Calu3 (cell line): ENCODE measurements at regions not wholly inside any gene's neighbourhood (a gene's known extent, or its start where the extent isn't known, plus 50 kb on each side); places are given as distances from the start of the nearest gene placed in this dataset.

Source experiments
- BruUV-seq: library from RNA; stranded (reverse); fragments of 400-500 nt; replicated peaks from 2 replicates; lab custom pipeline; 2021; lab: Mats Ljungman, UMichigan
- CTCF ChIA-PET: fragments of 300-600 bp; sonication (Branson Sonifier 250); formaldehyde crosslinking; loops from one replicate; lab custom pipeline; 2022; ENCODE audit warnings: antibody characterized with exemption; lab: Charles Lee
- DNase-seq: peaks from one replicate; pipeline ENCODE4 v3.0.0; 2022
- H3K27ac Mint-ChIP-seq: one replicate; pipeline ENCODE4 v1.8.0; 2022; ENCODE audit warnings: mixed read lengths; ENCODE audit not compliant: unreplicated experiment
- H3K27me3 Mint-ChIP-seq: one replicate; pipeline ENCODE4 v1.8.0; 2022; ENCODE audit warnings: mixed read lengths; ENCODE audit not compliant: unreplicated experiment
- H3K36me3 Mint-ChIP-seq: one replicate; pipeline ENCODE4 v1.8.0; 2022; ENCODE audit warnings: mild to moderate bottlenecking, moderate library complexity, mixed read lengths; ENCODE audit not compliant: insufficient read depth, unreplicated experiment
- H3K4me1 Mint-ChIP-seq: one replicate; pipeline ENCODE4 v1.8.0; 2022; ENCODE audit warnings: mild to moderate bottlenecking, low read depth, mixed read lengths; ENCODE audit not compliant: unreplicated experiment
- H3K4me3 Mint-ChIP-seq: one replicate; pipeline ENCODE4 v1.8.0; 2022; ENCODE audit warnings: mild to moderate bottlenecking, low read depth, moderate library complexity, mixed read lengths; ENCODE audit not compliant: unreplicated experiment
- H3K9me3 Mint-ChIP-seq: one replicate; pipeline ENCODE4 v1.8.0; 2022; ENCODE audit warnings: low read depth, mixed read lengths; ENCODE audit not compliant: unreplicated experiment
- CTCF ChIP-seq: fragments of 200-600 bp; IDR thresholded peaks from one replicate; pipeline ENCODE4 v1.8.0; 2022; ENCODE audit warnings: antibody characterized with exemption; ENCODE audit not compliant: unreplicated experiment
- intact Hi-C: fragments of 100-400 bp; cut with micrococcal nuclease; formaldehyde crosslinking; loops from one replicate; pipeline ENCODE4 v1.10.0; 2022; ENCODE audit not compliant: unreplicated experiment

- no TSS peak for BruUV-seq
- H3K9me3 Mint-ChIP-seq, result no peaks in the 10 kb centered on the region
- intact Hi-C loops, result no loop called here
- CTCF ChIA-PET, result no interaction called here
- no peaks in the 10 kb centered on the region for H3K27me3 Mint-ChIP-seq
- DNase-seq, result no peak
- H3K4me3 Mint-ChIP-seq, result no peak overlapping the region
- no peak for TF ChIP-seq CTCF
- H3K27ac Mint-ChIP-seq, result no peak overlapping the region
- no peaks in the 10 kb centered on the region for H3K36me3 Mint-ChIP-seq
- H3K4me1 Mint-ChIP-seq, result no peaks in the 10 kb centered on the region
These were observed 434.5 kb downstream of the CAAP1 start for GRCh38 chr9:26458054-26458453.

- no peak for DNase-seq
- H3K27me3 Mint-ChIP-seq, result no peaks in the 10 kb centered on the region
- no peak overlapping the region for H3K27ac Mint-ChIP-seq
- no peak overlapping the region for H3K4me3 Mint-ChIP-seq
- no peaks in the 10 kb centered on the region for H3K36me3 Mint-ChIP-seq
- intact Hi-C loops, result no loop called here
- no peak for TF ChIP-seq CTCF
- H3K4me1 Mint-ChIP-seq, result no peaks in the 10 kb centered on the region
- H3K9me3 Mint-ChIP-seq, result peaks cover 5% of the 10 kb centered on the region
- no TSS peak for BruUV-seq
- CTCF ChIA-PET, result no interaction called here
These were observed 435.5 kb downstream of the CAAP1 start for GRCh38 chr9:26457151-26457550.

- BruUV-seq, result no TSS peak
These were observed 453.5 kb downstream of the CAAP1 start for GRCh38 chr9:26439061-26439624.

GRCh38 chr9:26437056-26437711, 455.4 kb downstream of the CAAP1 start:
- no peaks in the 10 kb centered on the region for H3K27me3 Mint-ChIP-seq
- no peak for TF ChIP-seq CTCF

More at GRCh38 chr9:26439061-26439624, 453.5 kb downstream of the CAAP1 start:
- Mint-ChIP-seq H3K4me3 (no peak overlapping the region), H3K4me1 (no peaks in the 10 kb centered on the region), H3K27me3 (no peaks in the 10 kb centered on the region), H3K27ac (no peak overlapping the region), H3K9me3 (peaks cover 5% of the 10 kb centered on the region), H3K36me3 (no peaks in the 10 kb centered on the region)
- CTCF ChIA-PET, result no interaction called here
- no peak for TF ChIP-seq CTCF
- DNase-seq, result no peak
- intact Hi-C loops, result no loop called here

More at GRCh38 chr9:26437056-26437711, 455.4 kb downstream of the CAAP1 start:
- BruUV-seq, result no TSS peak
- peaks cover 5% of the 10 kb centered on the region for H3K9me3 Mint-ChIP-seq
- H3K4me3 Mint-ChIP-seq, result no peak overlapping the region
- no peaks in the 10 kb centered on the region for H3K36me3 Mint-ChIP-seq
- DNase-seq, result no peak
- intact Hi-C loops, result no loop called here
- no peaks in the 10 kb centered on the region for H3K4me1 Mint-ChIP-seq
- CTCF ChIA-PET, result no interaction called here
- H3K27ac Mint-ChIP-seq, result no peak overlapping the region
